ENCODE measurements at regions not wholly inside any gene's neighbourhood (a gene's known extent, or its start where the extent isn't known, plus 50 kb on each side); places are given as distances from the start of the nearest gene placed in this dataset.

- H3K4me1 ChIP-seq (ENCODE audit: control insufficient read depth in 4 of 4, insufficient read depth in 4 of 4, low read length in 3 of 4): peaks cover 2 to 20% (median 9%) of the 10 kb centered on the region in 4 donors
- no peaks in the 10 kb centered on the region for H3K9me3 ChIP-seq (ENCODE audit: control insufficient read depth in 4 of 4, low read length in 3 of 4)
- H3K27ac ChIP-seq (ENCODE audit: low read depth in 1 of 2, low read length in 2 of 2): no peak overlapping the region
- no peak for DNase-seq (ENCODE audit: low spot score)
- 67% methylated on average over 8 of the region's 8 CpGs for WGBS
- no peaks in the 10 kb centered on the region for H3K27me3 ChIP-seq (ENCODE audit: control insufficient read depth in 4 of 4, insufficient read depth in 4 of 4, low read length in 3 of 4)
- TF ChIP-seq HNF4A (conservative IDR thresholded peaks at IDR 0.05): peak; percentile 41 to 46
- TF ChIP-seq YY1 (IDR thresholded peaks at IDR 0.05): no peak
- peak in 1 of 2 donors; percentile 56 for TF ChIP-seq RXRA (IDR thresholded peaks at IDR 0.05)
- no peak overlapping the region for H3K4me3 ChIP-seq (ENCODE audit: low read depth in 1 of 3, low read length in 3 of 3)
- no peak overlapping the region for H3K9ac ChIP-seq (ENCODE audit: low read depth in 1 of 2, low read length in 2 of 2)
- H3K36me3 ChIP-seq (ENCODE audit: control insufficient read depth in 4 of 4, insufficient read depth in 3 of 4, low read depth in 1 of 4, low read length in 3 of 4): no peaks in the 10 kb centered on the region
Observed at GRCh38 chr4:24013668-24014422, 124.0 kb upstream of the PPARGC1A start.

- WGBS: 80% methylated on average over 1 of the region's 1 CpG
- H3K9ac ChIP-seq (ENCODE audit: low read depth in 1 of 2, low read length in 2 of 2): no peak overlapping the region
- no peak for TF ChIP-seq SP1 (IDR thresholded peaks at IDR 0.05)
- TF ChIP-seq MAX (IDR thresholded peaks at IDR 0.05): no peak
- TF ChIP-seq JUND (IDR thresholded peaks at IDR 0.05): no peak
- TF ChIP-seq GABPA (IDR thresholded peaks at IDR 0.05 in 1 of 2, conservative IDR thresholded peaks at IDR 0.05 in 1 of 2): no peak
- no peak for TF ChIP-seq ZBTB33 (IDR thresholded peaks at IDR 0.05)
- no peak for TF ChIP-seq EGR1 (IDR thresholded peaks at IDR 0.05; ENCODE audit: low read depth in 2 of 2)
- TF ChIP-seq YY1 (IDR thresholded peaks at IDR 0.05): no peak
- no peak for TF ChIP-seq FOXA2 (IDR thresholded peaks at IDR 0.05)
- no peak for TF ChIP-seq HNF4A (conservative IDR thresholded peaks at IDR 0.05)
- no peak for TF ChIP-seq HNF4G (IDR thresholded peaks at IDR 0.05)
- TF ChIP-seq RXRA (IDR thresholded peaks at IDR 0.05): no peak
- no peak for TF ChIP-seq ATF3 (IDR thresholded peaks at IDR 0.05)
- no peak for TF ChIP-seq TAF1 (conservative IDR thresholded peaks at IDR 0.05)
- TF ChIP-seq NR2F2 (IDR thresholded peaks at IDR 0.05): no peak
- TF ChIP-seq CTCF (IDR thresholded peaks at IDR 0.05; ENCODE audit: low read depth, low read length, missing input control): no peak
- no peak for TF ChIP-seq REST (IDR thresholded peaks at IDR 0.05)
- no peak for TF ChIP-seq RAD21 (IDR thresholded peaks at IDR 0.05)
- TF ChIP-seq FOXA1 (IDR thresholded peaks at IDR 0.05): no peak
- H3K27me3 ChIP-seq (ENCODE audit: control insufficient read depth in 4 of 4, insufficient read depth in 4 of 4, low read length in 3 of 4): no peaks in the 10 kb centered on the region
- peaks cover 1 to 33% (median 17%) of the 10 kb centered on the region in 4 donors for H3K4me1 ChIP-seq (ENCODE audit: control insufficient read depth in 4 of 4, insufficient read depth in 4 of 4, low read length in 3 of 4)
- DNase-seq (ENCODE audit: low spot score): no peak
- no peaks in the 10 kb centered on the region for H3K36me3 ChIP-seq (ENCODE audit: control insufficient read depth in 4 of 4, insufficient read depth in 3 of 4, low read depth in 1 of 4, low read length in 3 of 4)
- H3K9me3 ChIP-seq (ENCODE audit: control insufficient read depth in 4 of 4, low read length in 3 of 4): no peaks in the 10 kb centered on the region
- H3K27ac ChIP-seq (ENCODE audit: low read depth in 1 of 2, low read length in 2 of 2): no peak overlapping the region
- H3K4me3 ChIP-seq (ENCODE audit: low read depth in 1 of 3, low read length in 3 of 3): no peak overlapping the region
Observed at GRCh38 chr4:24010994-24011393, 121.1 kb upstream of the PPARGC1A start.
